OCI-LY3 (cell line): ENCODE measurements at regions not wholly inside any gene's neighbourhood (a gene's known extent, or its start where the extent isn't known, plus 50 kb on each side); places are given as distances from the start of the nearest gene placed in this dataset.
"Not testable (repeated sequence)": the region's sequence is repeated elsewhere in the genome, so short reads cannot be mapped to it uniquely, and the experiment has no call there.

Experiments used
- CTCF ChIP-seq: fragments of 200-600, 300-600 bp; sonication (generic); IDR thresholded peaks from 2 replicates; pipeline ENCODE4 v1.5.1; 2014; ENCODE audit warnings: antibody characterized with exemption, low read length, low read depth
- EZH2phosphoT487 ChIP-seq: fragments of 200-600 bp; shearing (Covaris generic); IDR thresholded peaks from 2 replicates; pipeline ENCODE4 v1.6.1; 2018; ENCODE audit warnings: antibody characterized with exemption, mixed run types, low read depth

- not testable (repeated sequence) for TF ChIP-seq CTCF, EZH2phosphoT487
Measured at GRCh38 chr4:124075276-124075675, 637.3 kb downstream of the ANKRD50 start.
